AG04449 (cell line): ENCODE measurements at regions not wholly inside any gene's neighbourhood (a gene's known extent, or its start where the extent isn't known, plus 50 kb on each side); places are given as distances from the start of the nearest gene placed in this dataset.

ENCODE experiments used
- CTCF ChIA-PET: fragments of 350-600 bp; formaldehyde crosslinking; extraction: SDS; loops from one replicate; lab custom pipeline; 2021; ENCODE audit warnings: antibody characterized with exemption; lab: Yijun Ruan, JAX
- POLR2A ChIA-PET: fragments of 400-600, 350-600 bp; formaldehyde crosslinking; extraction: SDS; loops from one replicate; lab custom pipeline; 2020; ENCODE audit warnings: antibody characterized with exemption, inconsistent platforms; lab: Yijun Ruan, JAX
- DNase-seq: peaks from one replicate; pipeline ENCODE4 v3.0.0-alpha.2; 2010; ENCODE audit warnings: low read depth, low spot score
- H3K4me3 ChIP-seq: 2 replicates; pipeline ENCODE4 v1.5.1; 2011; ENCODE audit warnings: low read depth, mild to moderate bottlenecking, control low read depth, low read length
- TF ChIP-seq, protein P1 (sequence below): IDR thresholded peaks from one replicate; pipeline ENCODE4 v1.5.1; 2011; ENCODE audit warnings: mild to moderate bottlenecking, moderate library complexity, low read length, control low read depth, inconsistent platforms; ENCODE audit not compliant: insufficient read depth; ENCODE audit errors: missing control alignments

DNA sequence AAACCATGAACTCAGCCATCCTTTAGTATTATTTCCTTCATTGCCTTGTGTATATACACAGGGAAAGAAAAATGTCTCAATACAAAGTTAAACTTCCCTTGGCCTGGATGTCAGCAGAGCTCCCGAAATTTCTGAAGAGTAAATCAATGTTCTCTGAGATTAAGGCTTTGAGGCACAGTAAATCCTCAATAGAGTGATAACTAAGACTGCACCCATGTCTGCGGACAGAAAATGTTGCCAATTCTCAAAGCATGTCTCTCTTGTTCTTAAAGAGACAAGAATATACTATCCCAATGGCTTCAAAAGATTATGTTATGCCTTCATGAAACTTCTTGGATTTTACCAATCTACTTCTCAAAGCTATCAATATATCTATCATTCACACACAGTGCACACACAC, 1196.7 kb upstream of the TENM4 start:
- POLR2A ChIA-PET: no interaction called here
- no peak for DNase-seq
- H3K4me3 ChIP-seq: no peak overlapping the region
- CTCF ChIA-PET: no interaction called here
- TF ChIP-seq, protein P1, sequence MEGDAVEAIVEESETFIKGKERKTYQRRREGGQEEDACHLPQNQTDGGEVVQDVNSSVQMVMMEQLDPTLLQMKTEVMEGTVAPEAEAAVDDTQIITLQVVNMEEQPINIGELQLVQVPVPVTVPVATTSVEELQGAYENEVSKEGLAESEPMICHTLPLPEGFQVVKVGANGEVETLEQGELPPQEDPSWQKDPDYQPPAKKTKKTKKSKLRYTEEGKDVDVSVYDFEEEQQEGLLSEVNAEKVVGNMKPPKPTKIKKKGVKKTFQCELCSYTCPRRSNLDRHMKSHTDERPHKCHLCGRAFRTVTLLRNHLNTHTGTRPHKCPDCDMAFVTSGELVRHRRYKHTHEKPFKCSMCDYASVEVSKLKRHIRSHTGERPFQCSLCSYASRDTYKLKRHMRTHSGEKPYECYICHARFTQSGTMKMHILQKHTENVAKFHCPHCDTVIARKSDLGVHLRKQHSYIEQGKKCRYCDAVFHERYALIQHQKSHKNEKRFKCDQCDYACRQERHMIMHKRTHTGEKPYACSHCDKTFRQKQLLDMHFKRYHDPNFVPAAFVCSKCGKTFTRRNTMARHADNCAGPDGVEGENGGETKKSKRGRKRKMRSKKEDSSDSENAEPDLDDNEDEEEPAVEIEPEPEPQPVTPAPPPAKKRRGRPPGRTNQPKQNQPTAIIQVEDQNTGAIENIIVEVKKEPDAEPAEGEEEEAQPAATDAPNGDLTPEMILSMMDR: no peak

DNA sequence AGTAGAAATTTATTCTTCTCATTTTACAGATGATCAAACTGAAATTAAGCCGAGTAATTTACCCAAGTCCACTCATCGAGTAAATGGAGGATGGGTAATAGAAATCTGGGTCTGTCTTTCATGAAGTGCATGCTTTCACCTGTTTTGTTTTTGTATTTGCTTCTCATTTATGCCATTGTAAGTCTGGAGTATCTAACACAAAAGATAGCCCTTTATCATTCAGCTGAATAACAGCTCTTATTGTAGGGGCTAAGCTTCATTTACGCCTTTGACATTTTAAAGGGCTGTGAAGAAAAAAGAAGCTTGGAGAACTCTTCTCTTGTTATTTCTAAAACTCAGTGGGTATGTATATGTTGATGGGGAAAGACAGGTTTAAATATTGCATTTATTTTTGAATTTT, 1196.2 kb upstream of the TENM4 start:
- DNase-seq: no peak
- POLR2A ChIA-PET: no interaction called here
- no peak overlapping the region for H3K4me3 ChIP-seq
- TF ChIP-seq, protein P1: no peak
- CTCF ChIA-PET: no interaction called here

DNA sequence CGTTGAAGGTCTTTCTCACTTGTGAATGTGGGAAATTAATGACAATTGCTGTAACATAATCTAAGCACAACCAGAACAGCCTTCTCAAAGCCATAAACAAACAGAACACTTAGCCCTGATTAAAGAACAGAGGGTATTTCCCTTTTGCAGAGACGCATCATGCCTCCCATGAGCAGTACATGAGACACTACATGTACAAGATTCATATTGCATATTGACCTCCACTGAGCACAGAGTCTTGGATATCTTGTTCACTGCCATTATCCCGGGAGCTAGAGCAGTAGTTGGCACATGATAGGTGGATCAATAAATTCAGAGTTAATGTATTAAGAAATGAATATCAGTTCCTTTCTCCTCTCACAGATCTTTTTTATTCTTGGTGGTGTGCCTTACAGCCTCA, 1194.3 kb upstream of the TENM4 start:
- no peak for DNase-seq
- TF ChIP-seq, protein P1: no peak
- no peak overlapping the region for H3K4me3 ChIP-seq
- ChIA-PET POLR2A (no interaction called here), CTCF (no interaction called here)

DNA sequence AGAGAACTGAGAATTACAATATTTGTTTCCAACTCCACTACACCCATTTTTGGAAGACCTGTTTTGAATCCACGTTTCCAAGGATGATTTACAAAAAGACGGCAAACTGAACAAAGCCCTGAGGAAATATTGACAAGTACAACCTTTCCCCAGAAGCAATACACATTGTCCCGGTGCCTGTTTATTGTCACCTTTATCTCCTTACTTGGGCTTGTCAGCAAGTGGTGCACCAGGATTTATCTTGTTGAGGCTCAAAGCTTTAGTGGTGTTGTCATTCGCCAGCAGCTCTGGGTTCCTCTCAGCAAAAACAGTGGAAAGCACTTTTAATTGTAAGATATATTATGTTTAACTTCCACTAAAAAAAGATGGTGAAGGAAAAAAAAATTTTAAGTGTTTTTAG, 1191.9 kb upstream of the TENM4 start:
- no peak for DNase-seq
- TF ChIP-seq, protein P1: no peak
- ChIA-PET POLR2A (no interaction called here), CTCF (no interaction called here)
- no peak overlapping the region for H3K4me3 ChIP-seq

DNA sequence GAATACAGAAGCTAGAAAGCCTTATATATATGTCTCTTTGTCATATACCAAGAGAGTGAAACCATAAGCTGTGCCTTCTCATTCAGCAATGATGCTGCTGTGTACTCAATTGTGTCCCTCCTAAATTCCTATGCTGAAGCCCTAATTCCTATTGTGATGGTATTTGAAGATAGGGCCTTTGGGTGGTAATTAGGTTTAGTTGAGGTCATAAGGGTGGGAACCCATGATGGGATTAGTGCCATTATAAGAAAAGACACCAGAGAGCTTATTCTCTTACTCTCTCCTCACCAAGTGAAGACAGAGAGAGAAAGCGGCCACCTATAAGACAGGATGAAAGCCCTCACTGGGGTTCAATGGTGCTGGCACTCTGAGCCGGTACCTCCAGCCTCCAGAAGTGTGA, 1191.3 kb upstream of the TENM4 start:
- CTCF ChIA-PET: no interaction called here
- POLR2A ChIA-PET: no interaction called here
- DNase-seq: no peak

DNA sequence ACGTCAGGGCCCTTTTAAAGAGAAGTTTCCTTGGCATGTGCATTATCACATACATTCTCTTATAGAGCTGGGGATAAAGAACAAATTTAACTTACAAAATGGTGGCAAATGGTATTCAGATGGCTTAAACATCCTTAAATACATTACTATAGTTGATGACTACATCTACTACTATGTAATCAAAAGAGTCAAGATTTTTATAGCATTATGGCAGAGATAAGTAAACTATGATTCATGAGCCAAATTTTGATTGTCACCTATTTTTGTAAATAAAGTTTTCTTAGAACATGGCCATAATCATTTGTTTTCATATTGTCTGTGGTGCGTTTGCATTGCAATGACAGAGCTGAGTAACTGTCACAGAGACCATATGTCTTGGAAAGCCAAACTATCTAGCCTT, 1188.6 kb upstream of the TENM4 start:
- no peak for DNase-seq
- no peak overlapping the region for H3K4me3 ChIP-seq
- TF ChIP-seq, protein P1: no peak
- ChIA-PET CTCF (no interaction called here), POLR2A (no interaction called here)

More for the DNA sequence above, 1191.3 kb upstream of the TENM4 start:
- TF ChIP-seq, protein P1: no peak
- no peak overlapping the region for H3K4me3 ChIP-seq
